Ishikawa (cell line): ENCODE measurements at regions not wholly inside any gene's neighbourhood (a gene's known extent, or its start where the extent isn't known, plus 50 kb on each side); places are given as distances from the start of the nearest gene placed in this dataset.

Experiments
- CEBPB ChIP-seq: IDR thresholded peaks from 2 replicates; pipeline ENCODE4 v1.6.1; 2012
- CREB1 ChIP-seq: IDR thresholded peaks from 2 replicates; pipeline ENCODE4 v1.6.1; 2012; ENCODE audit warnings: low read depth
- EGR1 ChIP-seq: IDR thresholded peaks from 2 replicates; pipeline ENCODE4 v1.6.1; 2012
- EP300 ChIP-seq: IDR thresholded peaks from 2 replicates; pipeline ENCODE4 v1.6.1; 2012; ENCODE audit warnings: borderline replicate concordance
- FOXM1 ChIP-seq: IDR thresholded peaks from 2 replicates; pipeline ENCODE4 v1.6.1; 2012; ENCODE audit warnings: low read depth, borderline replicate concordance
- MAX ChIP-seq: IDR thresholded peaks from 2 replicates; pipeline ENCODE4 v1.6.1; 2012
- NFIC ChIP-seq: IDR thresholded peaks from 2 replicates; pipeline ENCODE4 v1.6.1; 2012
- RAD21 ChIP-seq: IDR thresholded peaks from 2 replicates; pipeline ENCODE4 v1.6.1; 2012; ENCODE audit warnings: low read depth
- REST ChIP-seq: IDR thresholded peaks from 2 replicates; pipeline ENCODE4 v1.6.1; 2012; ENCODE audit warnings: low read depth, mild to moderate bottlenecking
- TAF1 ChIP-seq: IDR thresholded peaks from 2 replicates; pipeline ENCODE4 v1.6.1; 2012; ENCODE audit warnings: low read depth, mild to moderate bottlenecking
- TCF12 ChIP-seq: IDR thresholded peaks from 2 replicates; pipeline ENCODE4 v1.6.1; 2012; ENCODE audit warnings: low read depth
- TEAD4 ChIP-seq: IDR thresholded peaks from 2 replicates; pipeline ENCODE4 v1.6.1; 2012
- USF1 ChIP-seq: IDR thresholded peaks from 2 replicates; pipeline ENCODE4 v1.6.1; 2012
- YY1 ChIP-seq: IDR thresholded peaks from 2 replicates; pipeline ENCODE4 v1.6.1; 2012; ENCODE audit warnings: low read depth
- ZBTB7A ChIP-seq: IDR thresholded peaks from 2 replicates; pipeline ENCODE4 v1.6.1; 2012; ENCODE audit warnings: low read depth

DNA sequence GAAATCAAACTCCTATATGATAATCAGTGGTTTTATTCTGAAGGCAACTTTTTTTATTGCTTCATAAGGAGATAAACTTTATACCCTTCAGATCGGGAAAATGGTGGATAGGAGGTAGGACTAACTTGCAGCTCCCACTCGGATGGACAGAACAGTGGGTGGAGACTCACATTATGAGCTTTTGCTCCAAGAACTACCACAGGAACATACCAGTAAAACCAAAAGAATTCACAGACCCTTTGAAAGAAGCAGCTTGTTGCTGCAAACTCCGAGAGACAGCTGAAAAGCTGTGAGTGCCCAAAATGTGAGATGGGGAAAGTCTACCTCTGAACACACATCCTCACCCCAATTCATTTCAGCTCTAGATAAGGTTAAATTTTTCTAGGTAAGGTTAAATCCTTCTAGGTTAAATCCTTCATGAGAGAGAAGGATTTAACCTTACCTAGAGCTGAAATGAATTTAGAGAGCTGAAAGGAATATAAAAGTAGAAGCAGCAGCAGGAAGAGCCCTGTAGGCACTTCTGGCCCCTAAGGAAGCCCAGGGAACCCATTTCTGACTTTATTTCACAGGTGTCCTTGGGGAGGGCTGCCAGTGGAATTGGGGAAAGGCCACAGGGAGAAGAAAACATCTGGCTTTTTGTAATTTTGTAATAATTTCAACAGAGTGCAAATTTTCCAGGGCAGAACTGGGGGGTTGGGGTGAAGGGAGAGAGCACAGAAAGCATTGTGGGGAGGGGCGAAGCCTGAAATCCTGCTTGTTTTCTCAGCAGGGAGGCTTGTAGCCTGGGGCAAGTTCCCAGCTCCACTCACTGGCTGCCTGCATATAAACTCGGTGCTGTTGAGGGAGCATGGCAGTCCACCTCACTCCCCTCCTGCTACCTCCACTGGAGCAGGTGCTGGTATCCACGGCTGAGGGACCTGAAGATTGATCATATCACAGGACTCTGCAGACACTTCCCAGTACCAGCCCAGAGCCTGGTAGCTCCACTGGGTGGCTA lies 65.9 kb upstream of the HCRTR2 start:
- TF ChIP-seq RAD21 (no peak), NFIC (no peak), USF1 (no peak), EP300 (no peak), EGR1 (no peak), MAX (no peak), FOXM1 (no peak), CREB1 (no peak), TCF12 (no peak), TAF1 (no peak)

DNA sequence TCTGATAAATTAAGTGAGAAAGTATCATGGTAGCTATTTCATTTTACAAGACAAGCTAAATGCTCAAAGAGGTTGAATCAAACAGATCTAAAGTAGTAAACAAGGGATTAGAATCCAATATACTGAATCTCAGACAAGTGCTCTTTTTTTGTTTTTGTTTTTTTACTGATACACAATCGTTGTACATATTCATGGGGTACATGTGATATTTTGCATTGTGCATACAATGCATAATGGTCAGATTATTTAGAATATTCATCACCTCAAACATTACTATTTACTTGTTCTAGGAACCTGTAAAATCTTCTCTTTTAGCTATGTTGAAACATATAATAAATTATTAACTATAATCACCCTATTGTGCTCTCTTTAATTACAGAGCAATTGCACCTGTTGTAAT lies 57.0 kb upstream of the HCRTR2 start:
- TF ChIP-seq ZBTB7A = no peak
- TF ChIP-seq NFIC = no peak
- TF ChIP-seq REST = no peak
- TF ChIP-seq EP300 = no peak
- TF ChIP-seq TEAD4 = no peak
- no peak for TF ChIP-seq TAF1
- no peak for TF ChIP-seq USF1
- TF ChIP-seq CEBPB = no peak
- no peak for TF ChIP-seq RAD21
- no peak for TF ChIP-seq FOXM1
- TF ChIP-seq TCF12 = no peak
- no peak for TF ChIP-seq YY1
